ENCODE measurements at regions not wholly inside any gene's neighbourhood (a gene's known extent, or its start where the extent isn't known, plus 50 kb on each side); places are given as distances from the start of the nearest gene placed in this dataset.

- no peak overlapping the region for H3K27ac ChIP-seq
- TF ChIP-seq CTCF (IDR thresholded peaks at IDR 0.05), result no peak
- H3K36me3 ChIP-seq, result no peaks in the 10 kb centered on the region
- H3K9me3 ChIP-seq, result no peaks in the 10 kb centered on the region
- H3K4me3 ChIP-seq, result no peak overlapping the region
- H3K27me3 ChIP-seq (replicated peaks; ENCODE audit: insufficient read depth), result no peaks in the 10 kb centered on the region
- ATAC-seq (ENCODE audit: insufficient number of reproducible peaks, low FRiP score, low read depth), result no peak
- peaks cover 7 to 17% of the 10 kb centered on the region in 2 donors for H3K4me1 ChIP-seq (ENCODE audit: control insufficient read depth in 1 of 2, low read depth in 2 of 2)
- no peak for DNase-seq (ENCODE audit: low spot score)
Measured at GRCh38 chr6:3999800-4000661, 78.9 kb downstream of the FAM217A start.

- no peak for TF ChIP-seq CTCF (IDR thresholded peaks at IDR 0.05)
Measured at GRCh38 chr6:4004249-4004648, 74.7 kb downstream of the FAM217A start.

DNA sequence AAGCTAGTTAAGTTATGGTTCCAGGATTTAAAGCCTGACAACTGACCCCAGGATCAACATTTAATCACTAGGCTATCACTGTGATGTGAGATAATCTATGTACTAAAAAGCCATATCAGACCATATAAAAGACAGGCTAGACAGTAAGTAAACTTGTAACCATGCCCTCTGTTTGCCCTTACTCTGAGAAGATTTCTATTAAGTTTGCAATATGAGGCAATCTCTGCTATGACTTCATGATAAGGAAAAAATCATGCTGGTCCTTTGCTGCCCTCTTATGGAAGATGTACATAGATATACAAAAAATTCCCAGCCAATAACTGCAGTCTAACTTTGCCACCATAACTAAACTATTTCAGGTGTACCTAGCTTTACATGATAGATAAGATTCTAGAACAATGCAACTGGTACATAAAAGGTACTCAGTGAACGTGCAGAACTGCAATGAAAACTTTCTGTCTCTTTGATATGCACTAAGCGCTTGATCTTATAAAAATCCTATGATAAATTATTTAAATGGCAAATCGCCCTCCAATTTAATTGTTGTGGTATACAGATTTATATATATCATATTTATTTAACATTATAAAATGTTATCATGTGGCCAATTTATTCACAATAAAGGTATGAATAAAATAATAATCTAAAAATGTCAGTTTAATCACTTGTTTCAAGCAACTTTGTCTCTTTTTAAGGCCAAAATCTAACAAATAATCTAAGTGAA lies 70.5 kb downstream of the FAM217A start:
- Histone ChIP-seq H3K4me1 (ENCODE audit: control insufficient read depth in 1 of 2, low read depth in 2 of 2) (peaks cover 10 to 11% of the 10 kb centered on the region in 2 donors), H3K27me3 (replicated peaks; ENCODE audit: insufficient read depth) (no peaks in the 10 kb centered on the region), H3K4me3 (no peak overlapping the region), H3K9me3 (no peaks in the 10 kb centered on the region), H3K27ac (peak overlapping the region in 1 of 2 donors; percentile 0), H3K36me3 (no peaks in the 10 kb centered on the region)
- ATAC-seq (ENCODE audit: insufficient number of reproducible peaks, low FRiP score, low read depth) (no peak), DNase-seq (ENCODE audit: low spot score) (no peak)
- TF ChIP-seq CTCF (IDR thresholded peaks at IDR 0.05), result peak; percentile 50

More at GRCh38 chr6:4004249-4004648, 74.7 kb downstream of the FAM217A start:
- peaks cover 6 to 11% of the 10 kb centered on the region in 2 donors for H3K4me1 ChIP-seq (ENCODE audit: control insufficient read depth in 1 of 2, low read depth in 2 of 2)
- no peak overlapping the region for H3K4me3 ChIP-seq
- H3K27ac ChIP-seq, result no peak overlapping the region
- DNase-seq (ENCODE audit: low spot score) (no peak), ATAC-seq (ENCODE audit: insufficient number of reproducible peaks, low FRiP score, low read depth) (no peak)
- no peaks in the 10 kb centered on the region for H3K36me3 ChIP-seq
- H3K27me3 ChIP-seq (replicated peaks; ENCODE audit: insufficient read depth), result no peaks in the 10 kb centered on the region
- H3K9me3 ChIP-seq, result no peaks in the 10 kb centered on the region

GRCh38 chr6:4009486-4009885 lies 69.5 kb downstream of the FAM217A start:
- no peaks in the 10 kb centered on the region for H3K27me3 ChIP-seq (replicated peaks; ENCODE audit: insufficient read depth)
- no peaks in the 10 kb centered on the region for H3K36me3 ChIP-seq
- H3K27ac ChIP-seq, result no peak overlapping the region
- DNase-seq (ENCODE audit: low spot score) (no peak), ATAC-seq (ENCODE audit: insufficient number of reproducible peaks, low FRiP score, low read depth) (no peak)
- peaks cover 10 to 11% of the 10 kb centered on the region in 2 donors for H3K4me1 ChIP-seq (ENCODE audit: control insufficient read depth in 1 of 2, low read depth in 2 of 2)
- H3K4me3 ChIP-seq, result no peak overlapping the region
- H3K9me3 ChIP-seq, result no peaks in the 10 kb centered on the region
- TF ChIP-seq CTCF (IDR thresholded peaks at IDR 0.05), result no peak

GRCh38 chr6:4010048-4010447 lies 68.9 kb downstream of the FAM217A start:
- DNase-seq (ENCODE audit: low spot score), result no peak
- H3K36me3 ChIP-seq, result no peaks in the 10 kb centered on the region

More at GRCh38 chr6:4010048-4010447, 68.9 kb downstream of the FAM217A start:
- H3K4me3 ChIP-seq, result no peak overlapping the region
- no peak overlapping the region for H3K27ac ChIP-seq
- peaks cover 10 to 11% of the 10 kb centered on the region in 2 donors for H3K4me1 ChIP-seq (ENCODE audit: control insufficient read depth in 1 of 2, low read depth in 2 of 2)
- H3K9me3 ChIP-seq, result no peaks in the 10 kb centered on the region
- H3K27me3 ChIP-seq (replicated peaks; ENCODE audit: insufficient read depth), result no peaks in the 10 kb centered on the region
- no peak for TF ChIP-seq CTCF (IDR thresholded peaks at IDR 0.05)
- no peak for ATAC-seq (ENCODE audit: insufficient number of reproducible peaks, low FRiP score, low read depth)
